SJSA1 (cell line): ENCODE measurements at regions not wholly inside any gene's neighbourhood (a gene's known extent, or its start where the extent isn't known, plus 50 kb on each side); places are given as distances from the start of the nearest gene placed in this dataset.
A peak's percentile ranks its signal among the peaks of the same experiment; 100 is the strongest.

Experiments
- DNase-seq, 2 experiments: peaks; one replicate each; pipeline ENCODE4 v3.0.0-alpha.2; 2015 to 2020; ENCODE audit warnings: low spot score in 2 of 2, low read depth in 1 of 2
- H3K27ac ChIP-seq: fragments of 250-450 bp; sonication (Bioruptor Pico); 2 replicates; pipeline ENCODE4 v1.5.1; 2020; ENCODE audit warnings: mild to moderate bottlenecking, moderate library complexity
- H3K27me3 ChIP-seq: fragments of 250-450 bp; sonication (Bioruptor Pico); replicated peaks from 2 replicates; pipeline ENCODE4 v1.5.1; 2020; ENCODE audit warnings: mild to moderate bottlenecking, moderate library complexity
- H3K36me3 ChIP-seq: fragments of 250-450 bp; sonication (Bioruptor Pico); 2 replicates; pipeline ENCODE4 v1.5.1; 2020; ENCODE audit warnings: mild to moderate bottlenecking
- H3K4me1 ChIP-seq: fragments of 250-450 bp; sonication (Bioruptor Pico); replicated peaks from 2 replicates; pipeline ENCODE4 v1.6.1; 2021; ENCODE audit warnings: mild to moderate bottlenecking
- H3K4me3 ChIP-seq: fragments of 250-450 bp; sonication (Bioruptor Pico); 2 replicates; pipeline ENCODE4 v1.5.1; 2020; ENCODE audit warnings: mild to moderate bottlenecking
- H3K9me3 ChIP-seq: fragments of 250-450 bp; sonication (Bioruptor Pico); replicated peaks from 2 replicates; pipeline ENCODE4 v1.5.1; 2020; ENCODE audit warnings: mild to moderate bottlenecking

GRCh38 chr12:46105735-46106134, 115.4 kb upstream of the SCAF11 start:
- Histone ChIP-seq H3K4me1 (peaks cover 4% of the 10 kb centered on the region; the same call in 1 of the 2 replicates), H3K4me3 (no peak overlapping the region), H3K27me3 (no peaks in the 10 kb centered on the region), H3K9me3 (no peaks in the 10 kb centered on the region), H3K36me3 (no peaks in the 10 kb centered on the region), H3K27ac (no peak overlapping the region)
- no peak for DNase-seq

- Histone ChIP-seq H3K36me3 (no peaks in the 10 kb centered on the region), H3K27ac (no peak overlapping the region), H3K4me3 (no peak overlapping the region), H3K9me3 (no peaks in the 10 kb centered on the region), H3K27me3 (no peaks in the 10 kb centered on the region), H3K4me1 (peaks cover 4% of the 10 kb centered on the region; the same call in 1 of the 2 replicates)
- DNase-seq = no peak
Measured at GRCh38 chr12:46103559-46104383, 113.4 kb upstream of the SCAF11 start.

- no peak for DNase-seq
- Histone ChIP-seq H3K27ac (no peak overlapping the region), H3K27me3 (no peaks in the 10 kb centered on the region)
Measured at GRCh38 chr12:46101485-46101869, 111.1 kb upstream of the SCAF11 start.

GRCh38 chr12:46100551-46101484, 110.4 kb upstream of the SCAF11 start:
- no peaks in the 10 kb centered on the region for H3K9me3 ChIP-seq
- no peak for DNase-seq
- no peaks in the 10 kb centered on the region for H3K36me3 ChIP-seq
- H3K27ac ChIP-seq = no peak overlapping the region
- H3K4me3 ChIP-seq = no peak overlapping the region
- peaks cover 4% of the 10 kb centered on the region; the same call in 1 of the 2 replicates for H3K4me1 ChIP-seq
- no peaks in the 10 kb centered on the region for H3K27me3 ChIP-seq

More at GRCh38 chr12:46101485-46101869, 111.1 kb upstream of the SCAF11 start:
- Histone ChIP-seq H3K36me3 (no peaks in the 10 kb centered on the region), H3K9me3 (no peaks in the 10 kb centered on the region), H3K4me3 (no peak overlapping the region), H3K4me1 (peaks cover 4% of the 10 kb centered on the region; the same call in 1 of the 2 replicates)

- Histone ChIP-seq H3K4me3 (no peak overlapping the region), H3K27ac (no peak overlapping the region), H3K36me3 (no peaks in the 10 kb centered on the region), H3K9me3 (no peaks in the 10 kb centered on the region; the same call in 1 of the 2 replicates), H3K27me3 (no peaks in the 10 kb centered on the region), H3K4me1 (no peaks in the 10 kb centered on the region)
- no peak for DNase-seq
Measured at GRCh38 chr12:46089414-46090162, 99.2 kb upstream of the SCAF11 start.

GRCh38 chr12:46087916-46088439, 97.6 kb upstream of the SCAF11 start:
- H3K4me3 ChIP-seq = no peak overlapping the region
- H3K27me3 ChIP-seq = no peaks in the 10 kb centered on the region
- no peaks in the 10 kb centered on the region for H3K36me3 ChIP-seq
- H3K27ac ChIP-seq = no peak overlapping the region
- DNase-seq = no peak
- H3K9me3 ChIP-seq = no peaks in the 10 kb centered on the region; the same call in 1 of the 2 replicates
- H3K4me1 ChIP-seq = no peaks in the 10 kb centered on the region

- Histone ChIP-seq H3K27ac (no peak overlapping the region), H3K4me3 (no peak overlapping the region), H3K27me3 (0 out of 2 replicates have a peak, but pooled peaks cover 5% of the 10 kb centered on the region), H3K36me3 (no peaks in the 10 kb centered on the region), H3K9me3 (no peaks in the 10 kb centered on the region; the same call in 1 of the 2 replicates), H3K4me1 (no peaks in the 10 kb centered on the region)
- DNase-seq = no peak
Measured at GRCh38 chr12:46084666-46085631, 94.6 kb upstream of the SCAF11 start.

- Histone ChIP-seq H3K4me1 (no peaks in the 10 kb centered on the region), H3K27me3 (0 out of 2 replicates have a peak, but pooled peaks cover 5% of the 10 kb centered on the region)
Measured at GRCh38 chr12:46082490-46083200, 92.3 kb upstream of the SCAF11 start.

GRCh38 chr12:46073321-46073720, 82.9 kb upstream of the SCAF11 start:
- no peak for DNase-seq

More at GRCh38 chr12:46082490-46083200, 92.3 kb upstream of the SCAF11 start:
- no peak for DNase-seq
- Histone ChIP-seq H3K36me3 (no peaks in the 10 kb centered on the region), H3K27ac (no peak overlapping the region), H3K4me3 (no peak overlapping the region), H3K9me3 (no peaks in the 10 kb centered on the region; the same call in 1 of the 2 replicates)

GRCh38 chr12:46071769-46072624, 81.6 kb upstream of the SCAF11 start:
- Histone ChIP-seq H3K27me3 (no peaks in the 10 kb centered on the region), H3K36me3 (no peaks in the 10 kb centered on the region), H3K4me3 (no peak overlapping the region), H3K4me1 (no peaks in the 10 kb centered on the region), H3K9me3 (no peaks in the 10 kb centered on the region), H3K27ac (no peak overlapping the region)
- DNase-seq = peak; percentile 58 to 63

More at GRCh38 chr12:46073321-46073720, 82.9 kb upstream of the SCAF11 start:
- H3K4me1 ChIP-seq = no peaks in the 10 kb centered on the region
- no peak overlapping the region for H3K27ac ChIP-seq
- no peaks in the 10 kb centered on the region for H3K36me3 ChIP-seq
- H3K27me3 ChIP-seq = no peaks in the 10 kb centered on the region
- no peak overlapping the region for H3K4me3 ChIP-seq
- no peaks in the 10 kb centered on the region; the same call in 1 of the 2 replicates for H3K9me3 ChIP-seq

- H3K4me1 ChIP-seq = no peaks in the 10 kb centered on the region
- no peaks in the 10 kb centered on the region for H3K27me3 ChIP-seq
- no peaks in the 10 kb centered on the region for H3K36me3 ChIP-seq
- H3K9me3 ChIP-seq = no peaks in the 10 kb centered on the region
- H3K27ac ChIP-seq = no peak overlapping the region
- no peak for DNase-seq
- H3K4me3 ChIP-seq = no peak overlapping the region
Measured at GRCh38 chr12:46071335-46071734, 81.0 kb upstream of the SCAF11 start.
